Mesendoderm (in vitro differentiated cells): ENCODE measurements at regions not wholly inside any gene's neighbourhood (a gene's known extent, or its start where the extent isn't known, plus 50 kb on each side); places are given as distances from the start of the nearest gene placed in this dataset.
A peak's percentile ranks its signal among the peaks of the same experiment; 100 is the strongest.

Experiments used
- DNase-seq: peaks from one replicate; pipeline ENCODE4 v3.0.0; 2013
- H2AK5ac ChIP-seq: 2 replicates; pipeline ENCODE4 v1.6.1; 2013; ENCODE audit warnings: low read length, inconsistent platforms
- H2BK120ac ChIP-seq: 2 replicates; pipeline ENCODE4 v1.6.1; 2013; ENCODE audit warnings: low read depth, mild to moderate bottlenecking, low read length, moderate library complexity, mixed read lengths
- H2BK15ac ChIP-seq: replicated peaks from 2 replicates; pipeline ENCODE4 v1.6.1; 2013; ENCODE audit warnings: low read depth, mild to moderate bottlenecking, moderate library complexity
- H2BK5ac ChIP-seq: 2 replicates; pipeline ENCODE4 v1.6.1; 2013; ENCODE audit warnings: low read length, inconsistent platforms
- H3K18ac ChIP-seq: 2 replicates; pipeline ENCODE4 v1.6.1; 2013; ENCODE audit warnings: mild to moderate bottlenecking, low read length, mixed read lengths
- H3K23ac ChIP-seq: one replicate; pipeline ENCODE4 v1.6.1; 2013; ENCODE audit warnings: low read length
- H3K27ac ChIP-seq: 2 replicates; pipeline ENCODE4 v1.5.1; 2013; ENCODE audit warnings: low read depth, mild to moderate bottlenecking, inconsistent platforms, low read length, moderate library complexity
- H3K27me3 ChIP-seq: 2 replicates; pipeline ENCODE4 v1.6.1; 2013; ENCODE audit warnings: low read length, control low read depth, mild to moderate bottlenecking, inconsistent platforms; ENCODE audit not compliant: insufficient read depth, poor library complexity
- H3K36me3 ChIP-seq: 2 replicates; pipeline ENCODE4 v1.6.1; 2013; ENCODE audit warnings: low read length, inconsistent platforms; ENCODE audit not compliant: control insufficient read depth, insufficient read depth
- H3K4ac ChIP-seq: one replicate; pipeline ENCODE4 v1.6.1; 2013; ENCODE audit warnings: low read depth, mild to moderate bottlenecking, low read length, moderate library complexity
- H3K4me1 ChIP-seq: 2 replicates; pipeline ENCODE4 v1.6.1; 2013; ENCODE audit warnings: low read depth, low read length, inconsistent platforms; ENCODE audit not compliant: control insufficient read depth
- H3K4me2 ChIP-seq: 2 replicates; pipeline ENCODE4 v1.6.1; 2013; ENCODE audit warnings: low read length
- H3K4me3 ChIP-seq: 2 replicates; pipeline ENCODE4 v1.5.1; 2013; ENCODE audit warnings: mild to moderate bottlenecking, low read length
- H3K56ac ChIP-seq: one replicate; pipeline ENCODE4 v1.6.1; 2013; ENCODE audit warnings: low read length
- H3K79me1 ChIP-seq: 2 replicates; pipeline ENCODE4 v1.6.1; 2013; ENCODE audit warnings: low read length, inconsistent platforms
- H3K79me2 ChIP-seq: 2 replicates; pipeline ENCODE4 v1.6.1; 2013; ENCODE audit warnings: mild to moderate bottlenecking, low read length; ENCODE audit not compliant: control insufficient read depth, insufficient read depth
- H3K9ac ChIP-seq: 2 replicates; pipeline ENCODE4 v1.6.1; 2013; ENCODE audit warnings: low read length, inconsistent platforms
- H4K5ac ChIP-seq: one replicate; pipeline ENCODE4 v1.6.1; 2013; ENCODE audit warnings: low read length
- H4K8ac ChIP-seq: one replicate; pipeline ENCODE4 v1.6.1; 2013; ENCODE audit warnings: low read depth, mild to moderate bottlenecking, control low read depth, low read length, moderate library complexity
- WGBS: extraction: QIAGEN DNeasy Blood & Tissue Kit; methylation state at CpG from one replicate; pipeline ENCODE4 v1.1.7; 2013; ENCODE audit warnings: low lambda C conversion rate, missing lambda C conversion rate; ENCODE audit not compliant: insufficient coverage; ENCODE audit errors: extremely low coverage; 5-methylcytosine and 5-hydroxymethylcytosine counted together

DNA sequence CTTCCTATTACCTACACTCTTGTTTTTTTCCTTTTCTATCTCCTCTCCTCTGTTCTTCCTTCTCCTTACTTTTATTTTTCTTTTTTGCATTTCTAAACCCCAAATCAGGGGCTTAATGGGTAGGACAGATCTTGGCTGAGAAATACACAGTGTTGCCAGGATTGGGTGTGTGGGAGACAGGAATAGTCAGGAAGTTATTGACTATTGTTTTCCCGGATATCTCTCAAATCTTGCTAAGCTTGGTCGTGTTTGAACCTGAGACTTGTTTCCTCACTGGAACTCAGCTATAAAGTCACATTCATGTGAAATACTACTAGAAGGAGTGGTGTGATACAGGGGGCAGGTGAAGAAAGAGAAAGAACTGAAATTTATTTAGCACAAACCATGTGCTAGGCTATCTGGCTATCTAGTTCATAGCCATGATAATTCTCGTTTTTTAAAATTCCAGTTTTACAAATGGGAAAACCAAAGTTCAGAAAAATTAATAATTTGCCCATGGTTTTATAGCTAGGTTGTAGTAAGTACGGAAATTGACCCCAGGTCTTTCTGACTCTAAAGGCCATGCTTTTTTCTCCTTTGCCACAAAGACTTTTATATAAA, 343.2 kb upstream of the UMPS start:
- no peak for DNase-seq
- Histone ChIP-seq H2AK5ac (no peak overlapping the region), H3K79me2 (no peaks in the 10 kb centered on the region), H3K36me3 (no peaks in the 10 kb centered on the region), H4K8ac (no peak overlapping the region), H2BK120ac (no peak overlapping the region), H3K4me1 (no peaks in the 10 kb centered on the region), H3K4me2 (no peak overlapping the region), H3K23ac (no peak overlapping the region), H3K4ac (no peak overlapping the region), H3K27ac (no peak overlapping the region), H4K5ac (no peak overlapping the region), H2BK5ac (no peak overlapping the region), H3K4me3 (no peak overlapping the region), H3K18ac (no peak overlapping the region), H3K56ac (no peak overlapping the region), H3K9ac (no peak overlapping the region), H3K79me1 (no peaks in the 10 kb centered on the region), H2BK15ac (no peak overlapping the region), H3K27me3 (no peaks in the 10 kb centered on the region)
- no CpG with 5 or more reads among the region's 4 CpGs for WGBS

- H2BK5ac ChIP-seq: no peak overlapping the region
- H3K4ac ChIP-seq: no peak overlapping the region
- H3K4me1 ChIP-seq: no peaks in the 10 kb centered on the region
- no peak overlapping the region for H3K56ac ChIP-seq
- H3K27ac ChIP-seq: no peak overlapping the region
- H2BK120ac ChIP-seq: no peak overlapping the region
- no peaks in the 10 kb centered on the region for H3K79me1 ChIP-seq
- no peak overlapping the region for H4K8ac ChIP-seq
- H3K9ac ChIP-seq: no peak overlapping the region
- H3K27me3 ChIP-seq: no peaks in the 10 kb centered on the region
- no peak overlapping the region for H3K4me3 ChIP-seq
- H3K79me2 ChIP-seq: no peaks in the 10 kb centered on the region
- no peak overlapping the region for H2AK5ac ChIP-seq
- no peak overlapping the region for H4K5ac ChIP-seq
- H3K4me2 ChIP-seq: no peak overlapping the region
- WGBS: no CpG with 5 or more reads among the region's 3 CpGs
- no peak for DNase-seq
- no peak overlapping the region for H3K23ac ChIP-seq
- peak overlapping the region; percentile 68 for H3K18ac ChIP-seq
- H2BK15ac ChIP-seq: no peak overlapping the region
- no peaks in the 10 kb centered on the region for H3K36me3 ChIP-seq
Observed at GRCh38 chr3:124391774-124392173, 338.5 kb upstream of the UMPS start.

DNA sequence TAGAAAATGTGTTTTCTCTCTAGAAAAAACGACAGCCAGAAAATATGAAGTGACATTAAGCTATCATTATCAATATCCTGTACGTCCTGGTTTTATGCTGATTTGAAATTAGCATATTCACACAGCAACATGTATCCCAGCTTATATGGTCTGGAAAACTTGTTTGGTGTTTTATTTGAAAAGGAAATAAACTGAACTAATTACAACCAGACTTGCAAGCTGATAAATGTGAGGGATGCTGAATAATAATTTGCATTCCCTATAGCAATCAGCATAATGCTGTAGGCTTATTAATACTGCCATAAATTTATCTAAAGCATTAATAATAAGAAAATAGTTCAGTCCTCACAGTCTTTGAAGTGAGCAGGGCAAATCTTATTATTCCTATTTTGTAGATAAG, 336.9 kb upstream of the UMPS start:
- no peak overlapping the region for H3K27ac ChIP-seq
- no peak overlapping the region for H2BK120ac ChIP-seq
- H4K8ac ChIP-seq: no peak overlapping the region
- no peak overlapping the region for H2BK15ac ChIP-seq
- H3K79me2 ChIP-seq: no peaks in the 10 kb centered on the region
- no peaks in the 10 kb centered on the region for H3K79me1 ChIP-seq
- no peak overlapping the region for H3K23ac ChIP-seq
- H4K5ac ChIP-seq: no peak overlapping the region
- no peaks in the 10 kb centered on the region for H3K27me3 ChIP-seq
- no peak overlapping the region for H3K4me2 ChIP-seq
- H2BK5ac ChIP-seq: no peak overlapping the region
- no peak overlapping the region for H3K4me3 ChIP-seq
- no peaks in the 10 kb centered on the region for H3K36me3 ChIP-seq
- H2AK5ac ChIP-seq: no peak overlapping the region
- H3K56ac ChIP-seq: no peak overlapping the region
- DNase-seq: no peak
- no peak overlapping the region for H3K18ac ChIP-seq
- H3K9ac ChIP-seq: no peak overlapping the region
- H3K4ac ChIP-seq: no peak overlapping the region
- WGBS: no CpG with 5 or more reads among the region's 2 CpGs
- H3K4me1 ChIP-seq: no peaks in the 10 kb centered on the region

- Histone ChIP-seq H3K36me3 (no peaks in the 10 kb centered on the region), H3K27me3 (no peaks in the 10 kb centered on the region), H2BK120ac (no peak overlapping the region), H3K56ac (no peak overlapping the region), H3K79me1 (no peaks in the 10 kb centered on the region), H3K18ac (no peak overlapping the region), H3K9ac (no peak overlapping the region), H3K27ac (no peak overlapping the region), H2BK5ac (no peak overlapping the region), H4K5ac (no peak overlapping the region), H3K79me2 (no peaks in the 10 kb centered on the region), H3K4me1 (no peaks in the 10 kb centered on the region), H4K8ac (no peak overlapping the region), H3K23ac (no peak overlapping the region), H3K4me3 (no peak overlapping the region), H3K4ac (no peak overlapping the region), H2AK5ac (no peak overlapping the region), H3K4me2 (no peak overlapping the region), H2BK15ac (no peak overlapping the region)
- WGBS: no CpG with 5 or more reads among the region's 8 CpGs
- peak; percentile 61 for DNase-seq
Observed at GRCh38 chr3:124395162-124395561, 335.1 kb upstream of the UMPS start.

DNA sequence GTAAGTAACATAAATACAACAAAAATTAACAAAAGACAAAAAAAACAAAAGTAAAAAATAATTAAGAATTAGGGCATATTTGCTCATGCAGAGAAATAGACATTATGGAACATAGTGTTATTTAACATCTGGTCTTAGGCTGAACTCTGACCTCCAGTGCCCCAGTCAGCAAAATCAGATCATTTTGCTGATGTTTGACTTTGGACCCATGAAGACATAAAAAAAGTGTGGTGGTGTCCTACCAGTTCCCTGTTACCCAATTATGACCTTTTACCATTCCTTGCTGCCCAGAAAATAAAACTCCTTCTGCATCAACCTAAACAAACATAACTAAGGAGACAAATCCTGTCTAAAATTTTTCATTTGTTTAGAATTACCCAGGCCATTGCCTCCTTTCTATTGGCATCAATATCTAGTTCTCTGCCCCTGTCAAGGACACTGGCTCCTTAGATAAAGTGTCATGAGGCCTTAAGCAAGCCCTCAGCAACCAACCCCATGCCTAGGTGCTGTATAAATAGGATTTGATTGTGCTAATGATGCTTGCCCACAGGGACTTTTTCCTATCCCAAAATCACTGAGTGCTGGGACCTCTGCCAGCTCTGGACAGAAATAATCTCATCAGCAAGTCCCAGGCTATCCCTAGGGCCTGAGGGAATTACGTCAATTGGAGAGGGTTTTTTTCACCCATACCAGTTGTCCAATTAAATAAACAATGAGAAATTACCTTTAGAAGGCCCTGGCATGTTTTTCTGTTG, 334.5 kb upstream of the UMPS start:
- Histone ChIP-seq H2BK15ac (no peak overlapping the region), H2BK5ac (no peak overlapping the region), H3K36me3 (no peaks in the 10 kb centered on the region), H3K4me1 (no peaks in the 10 kb centered on the region), H3K9ac (no peak overlapping the region), H4K8ac (no peak overlapping the region), H3K27me3 (no peaks in the 10 kb centered on the region), H2AK5ac (no peak overlapping the region), H3K23ac (no peak overlapping the region), H3K79me2 (no peaks in the 10 kb centered on the region), H3K4ac (no peak overlapping the region), H3K4me3 (no peak overlapping the region), H4K5ac (no peak overlapping the region), H3K18ac (no peak overlapping the region), H3K79me1 (no peaks in the 10 kb centered on the region), H3K27ac (no peak overlapping the region), H2BK120ac (no peak overlapping the region), H3K4me2 (no peak overlapping the region), H3K56ac (no peak overlapping the region)
- DNase-seq: no peak
- no CpG with 5 or more reads among the region's 1 CpG for WGBS
